Forelimb muscle (tissue), 1 donor: ENCODE measurements at regions not wholly inside any gene's neighbourhood (a gene's known extent, or its start where the extent isn't known, plus 50 kb on each side); places are given as distances from the start of the nearest gene placed in this dataset.
"Not testable (repeated sequence)": the region's sequence is repeated elsewhere in the genome, so short reads cannot be mapped to it uniquely, and the experiment has no call there.

ENCODE experiments used
- DNase-seq: peaks from one replicate; pipeline ENCODE4 v3.0.0-alpha.2; 2013; ENCODE audit warnings: low read depth

DNA sequence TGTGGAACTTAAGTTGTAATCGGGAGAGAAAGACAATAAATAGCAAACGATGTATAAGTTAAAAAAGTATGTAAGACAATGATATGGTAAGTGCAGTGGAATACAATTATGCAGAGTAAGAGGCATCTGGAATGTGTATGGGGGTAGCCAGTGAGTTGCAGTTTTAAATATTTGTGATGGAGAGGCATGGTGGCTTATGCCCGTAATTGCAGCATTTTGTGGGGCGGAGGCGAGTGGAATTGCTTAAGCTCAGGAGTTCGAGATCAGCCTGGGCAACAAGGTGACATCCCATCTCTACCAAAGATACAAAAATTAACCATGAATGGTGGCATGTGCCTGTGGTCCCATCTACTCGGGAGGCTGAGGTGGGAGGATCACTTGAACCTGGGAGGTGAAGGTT is 52.5 kb upstream of the WDFY3 start:
- DNase-seq, result no peak

DNA sequence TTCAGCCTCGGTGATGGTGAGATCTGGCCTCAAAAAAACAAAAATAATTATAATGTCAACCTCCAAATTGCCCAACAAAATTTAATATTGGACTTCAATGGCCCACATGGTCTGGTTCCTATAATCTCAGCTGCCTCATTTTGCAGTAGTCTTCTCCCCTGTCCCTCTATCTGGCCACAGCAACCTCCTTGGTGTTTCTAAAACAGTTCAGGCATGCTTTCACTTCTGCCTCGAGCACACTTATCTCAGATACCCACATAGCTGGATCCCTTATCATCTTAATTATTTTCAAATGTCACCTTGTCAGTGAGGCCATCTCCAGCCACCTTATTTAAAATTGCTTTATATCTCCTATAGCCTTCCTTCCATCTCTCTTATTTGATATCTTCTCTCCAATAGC is 52.9 kb upstream of the WDFY3 start:
- DNase-seq, result no peak

DNA sequence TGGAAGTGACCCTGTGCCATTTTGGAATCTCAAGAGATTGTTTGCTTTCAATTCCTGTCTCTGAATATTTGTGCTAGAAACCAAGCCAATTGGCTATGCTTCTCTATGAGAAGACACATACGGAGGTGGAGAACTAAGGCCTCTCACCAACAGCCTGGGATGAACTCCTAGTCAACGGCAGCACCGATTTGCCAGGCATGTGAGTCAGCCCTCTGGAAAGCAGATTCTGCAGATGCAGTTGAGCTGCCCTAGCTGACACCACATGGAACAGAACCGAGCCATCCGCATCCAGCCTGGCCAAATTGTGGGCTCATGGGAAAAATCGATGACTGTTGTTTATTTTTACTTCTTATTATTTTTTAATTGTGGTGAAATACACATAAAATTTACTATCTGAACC is 58.2 kb upstream of the WDFY3 start:
- DNase-seq, result no peak

DNA sequence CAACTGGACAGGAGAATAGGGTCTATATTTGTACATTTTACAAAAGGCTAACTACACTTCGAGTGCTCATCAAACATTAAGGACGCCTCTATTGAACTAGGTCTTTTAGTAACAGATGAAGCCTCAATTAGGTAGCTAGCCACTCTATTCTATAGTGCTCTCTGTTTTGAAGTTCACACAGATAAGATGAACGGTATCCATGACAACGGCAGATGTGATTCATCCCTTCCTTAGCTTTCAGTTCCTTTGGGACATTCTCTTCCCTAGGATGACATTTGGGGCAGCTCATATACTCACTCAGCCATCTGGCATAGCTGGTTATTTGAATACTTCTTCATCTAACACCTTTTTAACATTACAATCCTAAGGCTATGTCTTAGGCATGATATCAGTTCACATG is 62.4 kb upstream of the WDFY3 start:
- no peak for DNase-seq

DNA sequence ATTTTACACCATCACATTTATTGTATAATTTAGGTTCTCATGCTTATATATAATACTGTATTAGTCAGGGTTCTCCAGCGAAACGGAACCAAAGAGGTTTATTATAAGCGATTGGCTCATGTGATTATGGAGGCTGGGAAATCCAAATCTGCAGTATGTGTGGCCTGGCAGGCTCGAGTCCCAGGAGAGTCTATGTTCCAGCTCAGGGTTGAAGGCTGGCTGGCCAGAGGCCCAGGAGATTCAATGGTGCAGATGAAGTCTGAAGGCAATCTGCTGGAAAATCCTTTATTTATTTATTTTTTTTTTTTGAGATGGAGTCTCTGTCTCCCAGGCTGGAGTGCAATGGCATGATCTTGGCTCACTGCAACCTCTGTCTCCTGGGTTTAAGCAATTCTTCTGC is 63.0 kb upstream of the WDFY3 start:
- DNase-seq, result no peak

DNA sequence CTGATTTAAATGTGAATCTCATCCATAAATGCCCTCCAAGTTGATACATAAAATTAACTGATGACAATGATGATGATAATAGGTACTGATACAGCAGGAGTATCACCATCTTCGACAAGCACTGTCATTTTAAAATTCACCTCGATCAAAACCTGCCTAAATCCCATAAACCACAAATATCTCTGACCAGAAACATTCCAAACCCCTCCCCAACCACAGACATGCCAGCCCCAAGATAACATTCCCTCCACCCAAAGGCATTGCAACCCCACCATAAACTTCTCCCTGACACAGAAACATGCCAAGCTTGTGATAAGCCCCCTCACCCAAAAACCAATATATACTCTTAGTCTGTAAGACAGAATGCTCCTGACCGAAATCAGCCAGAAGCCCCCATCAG is 63.7 kb upstream of the WDFY3 start:
- DNase-seq, result no peak

DNA sequence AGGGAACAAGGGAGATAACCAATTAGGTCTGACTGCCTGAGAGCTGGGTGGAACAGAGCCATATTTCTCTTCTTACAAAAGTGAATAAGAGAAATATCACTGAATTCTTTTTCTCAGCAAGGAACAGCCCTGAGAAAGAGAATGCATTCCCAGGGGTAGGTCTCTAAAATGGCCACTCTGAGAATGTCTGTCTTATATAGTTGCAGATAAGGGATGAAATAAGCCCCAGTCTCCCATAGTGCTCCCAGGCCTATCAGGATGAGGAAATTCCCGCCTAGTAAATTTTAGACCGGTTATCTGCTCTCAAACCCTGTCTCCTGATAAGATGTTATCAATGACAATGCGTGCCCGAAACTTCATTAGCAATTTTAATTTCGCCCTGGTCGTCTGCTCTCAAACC is 67.3 kb upstream of the WDFY3 start:
- DNase-seq, result not testable (repeated sequence)

DNA sequence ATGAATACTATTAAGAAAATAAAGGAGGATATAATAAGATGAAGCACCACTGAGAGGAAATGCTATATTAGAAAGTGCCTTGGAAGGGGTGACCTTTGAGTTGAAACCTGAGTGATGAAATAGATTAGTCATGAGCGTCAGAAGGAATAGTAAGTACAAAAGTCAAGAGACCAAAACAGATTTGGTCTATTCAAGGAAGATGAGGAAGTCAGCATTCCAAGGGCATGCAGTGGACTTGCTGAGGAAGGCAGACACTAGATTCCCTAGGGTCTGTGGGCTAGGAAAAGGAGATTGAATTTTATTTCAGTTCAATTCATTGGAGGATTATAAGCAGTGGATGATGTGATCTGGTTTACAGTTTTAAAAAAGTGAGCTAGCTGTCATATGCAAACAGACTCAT is 73.0 kb upstream of the WDFY3 start:
- DNase-seq, result no peak

DNA sequence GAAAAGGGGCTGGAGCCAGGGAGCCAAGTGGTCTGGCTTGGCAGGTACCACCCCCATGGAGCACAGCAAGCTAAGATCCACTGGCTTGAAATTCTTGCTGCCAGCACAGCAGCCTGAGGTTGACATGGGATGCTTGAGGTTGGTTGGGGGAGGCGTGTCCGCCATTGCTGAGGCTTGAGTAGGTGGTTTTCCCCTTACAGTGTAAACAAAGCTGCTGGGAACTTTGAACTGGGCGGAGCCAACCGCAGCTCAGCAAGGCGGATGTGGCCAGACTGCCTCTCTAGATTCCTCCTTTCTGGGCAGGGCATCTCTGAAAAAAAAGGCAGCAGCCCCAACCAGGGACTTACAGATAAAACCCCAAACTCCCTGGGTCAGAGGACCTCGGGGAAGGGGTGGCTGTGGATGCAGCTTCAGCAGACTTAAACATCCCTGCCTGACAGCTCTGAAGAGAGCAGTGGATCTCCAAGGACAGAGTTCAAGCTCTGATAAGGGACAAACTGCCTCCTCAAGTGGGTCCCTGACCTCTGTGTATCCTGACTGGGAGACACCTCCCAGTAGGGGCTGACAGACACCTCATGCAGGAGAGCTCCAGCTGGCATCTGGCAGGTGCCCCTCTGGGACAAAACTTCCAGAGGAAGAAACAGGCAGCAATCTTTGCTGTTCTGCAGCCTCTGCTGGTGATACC is 77.5 kb upstream of the WDFY3 start:
- not testable (repeated sequence) for DNase-seq

DNA sequence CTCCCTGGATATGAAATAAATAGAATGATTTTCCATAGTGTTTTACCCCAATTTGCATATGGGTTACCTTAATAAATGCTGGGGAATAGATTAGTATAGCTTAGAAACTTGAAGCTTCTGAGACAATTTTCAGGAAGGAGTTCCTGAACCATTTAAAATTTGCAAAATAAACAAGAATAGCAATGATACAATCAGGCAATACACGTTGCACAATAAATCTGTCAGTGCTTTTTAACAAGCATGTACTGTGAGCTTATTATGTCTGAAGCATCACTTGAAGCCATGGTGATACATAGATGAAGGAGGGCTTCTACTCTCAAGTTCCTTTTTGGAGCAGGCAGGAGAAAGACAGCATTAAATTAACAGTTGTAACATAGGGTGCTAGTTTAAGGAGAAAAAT is 84.2 kb upstream of the WDFY3 start:
- DNase-seq, result no peak

DNA sequence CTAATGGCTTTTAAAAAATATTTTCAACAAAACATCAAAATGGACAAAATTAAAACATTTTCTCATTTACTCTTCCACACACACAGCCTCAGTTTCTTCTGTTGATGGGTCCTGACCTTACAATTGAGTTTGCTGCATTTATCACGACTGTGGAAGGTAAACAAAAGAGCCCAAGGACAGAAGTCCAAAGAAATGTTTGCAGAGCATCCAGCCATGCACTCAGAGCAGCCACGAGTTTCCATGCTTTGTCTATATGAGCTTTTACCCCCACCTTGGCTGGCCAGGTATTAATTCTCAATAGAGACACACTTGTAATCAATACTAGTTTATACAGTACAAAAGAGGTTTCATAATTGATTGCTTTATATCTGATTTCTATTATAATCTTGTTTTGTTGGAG is 85.0 kb upstream of the WDFY3 start:
- no peak for DNase-seq

DNA sequence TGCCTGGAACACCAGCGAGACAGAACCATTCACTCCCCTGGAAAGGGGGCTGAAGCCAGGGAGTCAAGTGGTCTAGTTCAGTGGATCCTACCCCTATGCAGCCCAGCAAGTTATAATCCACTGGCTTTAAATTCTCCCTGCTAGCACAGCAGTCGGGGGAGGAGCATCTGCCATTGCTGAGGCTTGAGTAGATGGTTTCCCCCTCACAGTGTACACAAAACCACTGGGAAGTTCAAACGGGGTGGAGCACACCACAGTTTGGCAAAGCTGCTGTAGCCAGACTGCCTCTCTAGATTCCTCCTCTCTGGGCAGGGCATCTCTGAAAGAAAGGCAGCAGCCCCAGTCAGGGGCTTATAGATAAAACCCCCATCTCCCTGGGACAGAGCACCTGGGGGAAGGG is 88.4 kb upstream of the WDFY3 start:
- DNase-seq, result not testable (repeated sequence)

DNA sequence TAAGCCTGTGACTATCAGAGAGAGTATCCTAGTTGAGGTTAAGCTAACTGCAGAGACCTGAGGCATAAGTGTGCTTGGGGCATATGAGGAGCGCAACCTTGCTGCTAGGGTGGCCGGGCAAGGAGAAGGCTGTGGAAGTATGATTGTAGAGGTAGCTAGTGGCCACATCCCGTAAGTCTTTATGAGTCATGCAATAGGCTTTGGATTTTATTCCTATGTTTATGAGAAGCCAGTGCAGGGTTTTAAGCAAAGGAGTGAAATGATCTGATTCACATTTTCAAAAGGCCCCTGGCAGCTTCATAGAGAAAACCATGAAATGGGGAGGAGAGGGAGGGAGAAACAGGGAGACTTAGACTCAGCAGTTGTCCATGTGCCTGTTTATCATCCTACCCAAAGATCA is 92.1 kb upstream of the WDFY3 start:
- DNase-seq, result no peak

DNA sequence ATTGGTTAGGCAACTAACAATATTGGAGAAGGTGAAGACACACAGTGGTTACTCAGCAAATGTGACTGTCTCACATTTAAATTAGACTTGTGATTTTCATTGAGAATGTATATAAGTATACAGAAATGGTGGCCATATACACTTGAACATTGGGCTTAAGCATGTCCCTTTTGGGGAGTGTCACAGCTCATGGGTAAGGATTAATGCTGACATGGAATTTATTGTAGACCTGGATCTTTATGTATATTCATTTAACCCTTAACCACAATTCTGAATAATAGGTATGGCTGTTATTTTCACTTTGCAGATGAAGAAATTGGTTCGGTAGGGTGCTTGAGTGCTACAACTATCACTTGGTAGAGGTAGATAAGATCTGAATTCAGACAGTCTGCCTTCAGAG is 95.5 kb upstream of the WDFY3 start:
- DNase-seq, result no peak

DNA sequence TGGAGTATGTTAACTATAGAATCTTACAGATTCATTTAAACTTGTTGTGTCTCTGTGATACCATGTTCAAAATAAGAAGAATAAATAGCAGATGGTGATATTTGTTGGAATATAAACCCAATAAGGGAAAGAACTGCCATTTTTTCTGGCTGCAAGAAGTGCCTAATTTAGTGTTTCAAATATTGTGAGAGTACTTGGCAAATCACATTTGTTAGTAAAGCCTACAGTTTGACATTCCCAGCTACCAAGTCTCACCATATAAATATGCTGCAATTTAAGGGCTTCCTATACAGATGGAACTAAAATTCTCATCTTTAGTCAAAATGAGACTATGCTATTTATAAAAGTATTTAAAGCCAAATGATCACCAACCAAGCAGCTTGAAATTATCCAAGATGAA is 96.0 kb upstream of the WDFY3 start:
- no peak for DNase-seq

DNA sequence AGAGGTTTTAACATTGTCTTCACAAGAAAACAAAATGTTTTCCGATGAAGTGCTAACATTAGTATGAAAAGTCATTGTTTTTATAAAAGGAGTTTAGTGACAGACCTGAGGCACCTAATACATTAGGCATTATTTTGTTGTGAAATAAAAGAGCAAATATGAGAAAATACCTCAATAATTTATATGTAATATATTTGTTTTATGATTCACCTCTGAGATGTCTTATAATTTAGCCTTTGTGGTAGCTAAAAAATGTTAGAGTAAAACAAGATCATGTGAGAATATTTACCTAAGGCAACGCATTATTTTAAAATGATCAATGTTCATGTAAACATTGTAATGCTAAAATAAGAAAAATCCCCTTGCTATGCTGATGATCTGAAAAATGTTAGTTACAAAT is 100.9 kb upstream of the WDFY3 start:
- DNase-seq, result no peak

DNA sequence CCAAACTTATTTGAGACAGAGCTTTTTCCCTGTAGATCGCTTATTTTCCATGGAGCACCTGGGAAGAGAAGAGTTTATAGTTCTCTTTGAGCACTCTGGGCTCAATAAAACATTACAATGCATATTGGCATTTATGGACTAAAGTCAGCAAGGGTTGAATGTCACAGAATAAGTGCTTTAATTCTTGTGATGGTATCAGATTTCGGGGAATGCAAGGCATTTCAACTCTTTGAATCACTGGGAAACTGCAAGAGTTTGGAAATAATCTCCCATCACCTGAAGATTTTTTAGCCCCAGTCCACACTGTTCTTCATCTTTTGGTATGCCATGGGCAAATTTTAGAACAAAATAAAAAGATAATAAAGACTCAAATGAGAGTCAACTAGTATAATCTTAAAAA is 111.5 kb upstream of the WDFY3 start:
- DNase-seq, result no peak

DNA sequence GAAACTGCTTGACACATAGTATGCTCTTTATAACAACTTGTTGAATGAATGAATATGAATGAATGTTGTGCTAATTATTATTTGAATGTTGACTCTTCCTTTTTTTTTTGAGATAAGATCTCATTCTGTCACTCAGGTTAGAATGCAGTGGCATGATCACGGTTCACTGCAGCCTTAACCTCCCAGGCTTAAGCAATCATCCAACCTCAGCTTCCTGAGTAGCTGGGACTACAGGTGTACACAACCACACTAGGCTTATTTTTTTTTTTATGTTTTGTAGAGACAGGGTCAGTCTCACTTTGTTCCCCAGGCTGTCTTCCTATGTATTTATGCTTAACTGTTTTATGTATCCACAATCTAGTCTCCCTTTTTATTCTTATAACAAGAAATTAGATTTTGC is 114.7 kb upstream of the WDFY3 start:
- DNase-seq, result no peak

DNA sequence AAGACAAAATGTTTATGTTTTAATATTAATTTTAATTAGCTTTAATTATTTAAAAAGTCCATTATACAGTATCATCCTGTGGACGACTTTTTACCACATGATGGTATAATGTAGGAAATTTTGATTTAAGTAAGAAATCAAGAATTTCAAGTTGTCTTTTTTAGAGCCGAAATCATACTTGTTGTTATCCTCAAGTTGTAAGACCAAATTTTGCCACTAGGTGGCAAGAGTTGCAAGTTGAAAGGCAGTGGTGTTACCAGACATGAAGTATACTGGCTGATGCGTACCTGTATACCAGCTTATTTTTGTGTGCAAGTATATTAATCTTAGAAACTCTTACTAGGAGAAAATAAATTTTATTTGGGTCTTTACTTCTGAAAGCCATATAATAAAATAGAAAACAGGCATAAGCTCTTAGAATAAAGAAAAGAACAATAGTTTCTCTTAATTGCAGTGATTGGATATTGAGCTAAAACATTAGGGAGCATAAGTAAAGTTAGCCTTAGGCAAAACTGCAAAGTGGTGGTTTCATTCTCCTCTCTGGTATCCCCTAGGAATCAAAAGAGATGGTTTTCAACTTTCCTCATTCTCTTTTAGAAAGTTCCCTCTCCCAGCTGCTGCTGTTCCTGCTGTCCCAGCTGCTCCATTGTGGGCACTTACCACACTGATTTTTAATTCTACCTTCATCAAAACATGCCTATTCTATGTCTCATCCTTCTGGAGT is 118.0 kb upstream of the WDFY3 start:
- DNase-seq, result peak; percentile 66

DNA sequence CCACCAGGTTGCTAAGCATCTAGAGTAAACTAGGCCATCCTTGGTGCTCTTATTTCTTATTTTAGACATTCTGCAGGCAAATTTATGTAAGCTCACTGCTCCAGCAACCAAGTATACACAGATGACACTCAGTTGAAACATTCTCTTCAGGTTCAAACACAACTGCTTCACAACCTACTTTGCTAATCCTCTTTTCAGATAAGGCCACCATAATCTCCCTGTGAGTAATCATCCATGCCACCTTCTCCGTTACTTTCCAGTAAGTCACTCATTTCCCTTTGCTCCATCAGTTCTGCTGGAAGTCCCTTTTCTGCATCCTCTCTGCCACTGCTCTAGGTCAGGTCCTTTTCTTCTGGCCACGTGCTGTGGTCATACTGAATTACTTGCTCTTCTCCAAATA is 120.2 kb upstream of the WDFY3 start:
- DNase-seq, result no peak

DNA sequence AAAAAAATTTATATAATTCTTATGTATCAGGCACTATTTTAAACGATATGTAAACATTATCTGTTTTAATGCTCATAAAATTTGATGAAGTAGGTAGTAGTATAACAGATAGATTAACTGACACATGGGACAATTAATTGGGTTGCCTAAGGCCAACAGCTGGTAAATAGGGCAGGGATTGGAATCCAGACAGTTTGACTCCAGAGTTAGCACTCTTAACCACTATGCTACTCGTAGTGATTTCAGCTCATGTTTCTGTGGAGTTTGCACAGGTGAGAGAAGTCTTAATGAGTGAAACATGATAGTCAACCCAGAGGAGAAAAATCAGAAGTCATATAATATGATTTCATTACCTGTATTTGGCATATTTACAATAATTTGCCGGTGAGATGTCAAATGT is 126.0 kb upstream of the WDFY3 start:
- DNase-seq, result no peak

DNA sequence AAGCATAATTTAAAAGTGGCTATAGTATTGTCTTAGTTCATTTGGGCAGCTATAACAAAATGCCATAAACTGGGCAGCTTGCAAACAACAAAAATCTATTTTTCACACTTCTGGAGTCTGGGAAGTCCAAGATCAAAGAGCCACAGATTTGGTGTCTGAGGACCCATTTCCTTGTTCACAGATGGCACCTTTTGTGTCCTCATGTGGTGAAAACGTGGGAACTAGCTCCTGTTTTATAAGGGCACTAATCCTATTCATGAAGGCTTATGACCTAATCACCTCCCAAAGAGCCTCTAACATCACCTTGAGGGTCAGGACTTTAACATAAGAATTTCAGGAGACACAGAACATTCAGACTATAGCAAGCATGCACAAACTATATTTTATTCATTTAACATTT is 126.5 kb upstream of the WDFY3 start:
- no peak for DNase-seq

DNA sequence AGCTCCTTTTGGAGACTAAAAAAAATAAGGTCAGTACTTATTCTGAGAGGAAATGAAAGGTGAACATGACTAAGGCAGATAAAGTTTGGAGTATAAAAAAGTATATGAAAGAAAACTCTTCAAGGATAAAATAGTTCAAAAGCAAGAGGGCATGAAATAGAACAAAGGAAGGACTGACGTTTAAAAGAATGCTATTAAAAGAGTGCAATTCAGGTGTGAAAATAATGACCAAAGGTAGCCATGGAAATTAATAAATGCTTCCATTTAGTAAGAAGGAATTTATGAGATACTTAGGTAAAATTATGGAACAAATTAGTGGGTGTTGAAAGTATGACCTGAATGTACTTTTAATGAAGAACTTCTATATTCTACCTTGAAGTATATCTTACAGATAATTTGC is 128.2 kb upstream of the WDFY3 start:
- DNase-seq, result no peak

DNA sequence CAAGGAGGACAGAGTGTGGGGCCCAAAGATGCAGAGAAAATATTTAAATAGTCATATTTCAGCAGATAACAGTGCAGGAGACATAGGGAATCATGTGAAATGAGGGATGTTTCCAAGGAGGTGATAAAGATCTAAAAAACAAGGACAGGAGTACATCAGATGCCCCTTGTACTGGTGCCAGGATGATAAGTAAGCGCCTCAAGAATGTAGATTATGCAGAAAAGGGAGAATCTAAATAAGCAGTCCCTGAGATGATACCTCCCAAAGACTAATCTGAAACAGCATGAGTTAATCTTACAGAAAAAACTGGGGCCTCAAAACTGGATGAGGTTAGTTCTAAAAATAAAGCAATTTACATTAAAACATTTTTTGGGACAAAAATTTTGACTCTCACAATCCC is 136.1 kb upstream of the WDFY3 start:
- DNase-seq, result no peak
